Loucy (cell line): ENCODE measurements at regions not wholly inside any gene's neighbourhood (a gene's known extent, or its start where the extent isn't known, plus 50 kb on each side); places are given as distances from the start of the nearest gene placed in this dataset.

ENCODE experiments used
- CTCF ChIP-seq: fragments of 200-600 bp; sonication (generic); conservative IDR thresholded peaks from 2 replicates; pipeline ENCODE4 v1.5.1; 2014; ENCODE audit warnings: mild to moderate bottlenecking, antibody characterized with exemption, low read length
- EZH2phosphoT487 ChIP-seq: fragments of 200-600 bp; IDR thresholded peaks from 2 replicates; pipeline ENCODE4 v1.6.1; 2018; ENCODE audit warnings: antibody characterized with exemption, mild to moderate bottlenecking, moderate library complexity, borderline replicate concordance

DNA sequence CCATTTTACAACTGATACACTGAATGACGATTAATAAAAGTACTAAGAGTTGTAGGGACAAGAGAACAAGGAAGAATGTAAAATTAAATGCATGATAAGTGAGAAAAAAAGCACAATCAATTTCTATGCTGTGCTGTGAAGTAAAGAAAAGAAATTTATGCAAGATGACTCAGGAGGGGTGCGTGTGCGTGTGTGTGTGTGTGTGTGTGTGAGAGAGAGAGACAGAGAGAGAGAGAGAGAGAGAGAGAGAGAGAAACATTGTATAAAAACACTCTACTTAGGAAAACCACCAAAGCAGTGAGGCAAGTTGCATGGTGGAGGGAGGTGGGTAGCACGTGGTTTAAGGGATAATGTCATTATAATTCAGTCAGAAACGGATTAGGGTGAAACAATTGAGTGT lies 580.8 kb upstream of the ALCAM start:
- TF ChIP-seq CTCF: no peak
- no peak for TF ChIP-seq EZH2phosphoT487
